ENCODE measurements at regions not wholly inside any gene's neighbourhood (a gene's known extent, or its start where the extent isn't known, plus 50 kb on each side); places are given as distances from the start of the nearest gene placed in this dataset.
"Not testable (repeated sequence)": the region's sequence is repeated elsewhere in the genome, so short reads cannot be mapped to it uniquely, and the experiment has no call there.

- TF ChIP-seq POLR2AphosphoS5 (IDR thresholded peaks at IDR 0.05; ENCODE audit: low read depth, low read length) (no peak), TAF1 (IDR thresholded peaks at IDR 0.05; ENCODE audit: low read depth, low read length) (no peak), PAX5 (IDR thresholded peaks at IDR 0.05; ENCODE audit: insufficient read depth, low read length, severe bottlenecking) (no peak), SPI1 (IDR thresholded peaks at IDR 0.05; ENCODE audit: low read depth, low read length) (no peak), POU2F2 (IDR thresholded peaks at IDR 0.05; ENCODE audit: low read depth, low read length) (no peak), POLR2A (IDR thresholded peaks at IDR 0.05; ENCODE audit: low read depth, low read length) (no peak)
- FAIRE-seq (no peak), DNase-seq (ENCODE audit: insufficient read length, low spot score) (no peak)
These were observed 115.0 kb upstream of the CTSV start for GRCh38 chr9:97153967-97154366.

- not testable (repeated sequence) for FAIRE-seq; DNase-seq (ENCODE audit: insufficient read length, low spot score)
These were observed 114.2 kb upstream of the CTSV start for GRCh38 chr9:97153160-97153559.

GRCh38 chr9:97150471-97150870, 111.5 kb upstream of the CTSV start:
- not testable (repeated sequence) for DNase-seq (ENCODE audit: insufficient read length, low spot score); FAIRE-seq

- DNase-seq (ENCODE audit: insufficient read length, low spot score); FAIRE-seq: not testable (repeated sequence)
These were observed 109.5 kb upstream of the CTSV start for GRCh38 chr9:97148428-97148827.

- not testable (repeated sequence) for DNase-seq (ENCODE audit: insufficient read length, low spot score); FAIRE-seq
These were observed 106.7 kb upstream of the CTSV start for GRCh38 chr9:97145680-97146079.

GRCh38 chr9:97140566-97140965, 101.6 kb upstream of the CTSV start:
- TF ChIP-seq PAX5 (IDR thresholded peaks at IDR 0.05; ENCODE audit: insufficient read depth, low read length, severe bottlenecking), result no peak
- no peak for TF ChIP-seq POLR2A (IDR thresholded peaks at IDR 0.05; ENCODE audit: low read depth, low read length)
- no peak for TF ChIP-seq POLR2AphosphoS5 (IDR thresholded peaks at IDR 0.05; ENCODE audit: low read depth, low read length)
- TF ChIP-seq POU2F2 (IDR thresholded peaks at IDR 0.05; ENCODE audit: low read depth, low read length), result no peak
- no peak for TF ChIP-seq SPI1 (IDR thresholded peaks at IDR 0.05; ENCODE audit: low read depth, low read length)
- no peak for TF ChIP-seq TAF1 (IDR thresholded peaks at IDR 0.05; ENCODE audit: low read depth, low read length)
- FAIRE-seq (no peak), DNase-seq (ENCODE audit: insufficient read length, low spot score) (no peak)

GRCh38 chr9:97136421-97136820, 97.5 kb upstream of the CTSV start:
- DNase-seq (ENCODE audit: insufficient read length, low spot score), result no peak
- FAIRE-seq, result no peak

GRCh38 chr9:97133966-97134365, 95.0 kb upstream of the CTSV start:
- FAIRE-seq; DNase-seq (ENCODE audit: insufficient read length, low spot score): not testable (repeated sequence)

More at GRCh38 chr9:97136421-97136820, 97.5 kb upstream of the CTSV start:
- TF ChIP-seq SPI1 (IDR thresholded peaks at IDR 0.05; ENCODE audit: low read depth, low read length) (no peak), POU2F2 (IDR thresholded peaks at IDR 0.05; ENCODE audit: low read depth, low read length) (no peak), PAX5 (IDR thresholded peaks at IDR 0.05; ENCODE audit: insufficient read depth, low read length, severe bottlenecking) (no peak), POLR2AphosphoS5 (IDR thresholded peaks at IDR 0.05; ENCODE audit: low read depth, low read length) (no peak), POLR2A (IDR thresholded peaks at IDR 0.05; ENCODE audit: low read depth, low read length) (no peak), TAF1 (IDR thresholded peaks at IDR 0.05; ENCODE audit: low read depth, low read length) (no peak)

GRCh38 chr9:97132865-97133264, 93.9 kb upstream of the CTSV start:
- TF ChIP-seq SPI1 (IDR thresholded peaks at IDR 0.05; ENCODE audit: low read depth, low read length) (no peak), PAX5 (IDR thresholded peaks at IDR 0.05; ENCODE audit: insufficient read depth, low read length, severe bottlenecking) (no peak), TAF1 (IDR thresholded peaks at IDR 0.05; ENCODE audit: low read depth, low read length) (no peak), POU2F2 (IDR thresholded peaks at IDR 0.05; ENCODE audit: low read depth, low read length) (no peak)
- FAIRE-seq (no peak), DNase-seq (ENCODE audit: insufficient read length, low spot score) (no peak)

- not testable (repeated sequence) for DNase-seq (ENCODE audit: insufficient read length, low spot score); FAIRE-seq
These were observed 91.9 kb upstream of the CTSV start for GRCh38 chr9:97130864-97131263.

GRCh38 chr9:97130387-97130786, 91.4 kb upstream of the CTSV start:
- not testable (repeated sequence) for DNase-seq (ENCODE audit: insufficient read length, low spot score); FAIRE-seq

GRCh38 chr9:97128919-97129318, 90.0 kb upstream of the CTSV start:
- no peak for TF ChIP-seq PAX5 (IDR thresholded peaks at IDR 0.05; ENCODE audit: insufficient read depth, low read length, severe bottlenecking)
- no peak for TF ChIP-seq TAF1 (IDR thresholded peaks at IDR 0.05; ENCODE audit: low read depth, low read length)
- no peak for TF ChIP-seq POU2F2 (IDR thresholded peaks at IDR 0.05; ENCODE audit: low read depth, low read length)
- TF ChIP-seq POLR2A (IDR thresholded peaks at IDR 0.05; ENCODE audit: low read depth, low read length), result no peak
- TF ChIP-seq POLR2AphosphoS5 (IDR thresholded peaks at IDR 0.05; ENCODE audit: low read depth, low read length), result no peak
- TF ChIP-seq SPI1 (IDR thresholded peaks at IDR 0.05; ENCODE audit: low read depth, low read length), result no peak
- FAIRE-seq (no peak), DNase-seq (ENCODE audit: insufficient read length, low spot score) (no peak)

GRCh38 chr9:97124256-97124655, 85.3 kb upstream of the CTSV start:
- TF ChIP-seq POLR2AphosphoS5 (IDR thresholded peaks at IDR 0.05; ENCODE audit: low read depth, low read length), result no peak
- no peak for TF ChIP-seq TAF1 (IDR thresholded peaks at IDR 0.05; ENCODE audit: low read depth, low read length)
- no peak for TF ChIP-seq PAX5 (IDR thresholded peaks at IDR 0.05; ENCODE audit: insufficient read depth, low read length, severe bottlenecking)
- no peak for TF ChIP-seq SPI1 (IDR thresholded peaks at IDR 0.05; ENCODE audit: low read depth, low read length)
- no peak for TF ChIP-seq POLR2A (IDR thresholded peaks at IDR 0.05; ENCODE audit: low read depth, low read length)
- no peak for TF ChIP-seq POU2F2 (IDR thresholded peaks at IDR 0.05; ENCODE audit: low read depth, low read length)
- DNase-seq (ENCODE audit: insufficient read length, low spot score) (no peak), FAIRE-seq (no peak)

Measured in GM12891 (cell line).